Loucy (cell line): ENCODE measurements at regions not wholly inside any gene's neighbourhood (a gene's known extent, or its start where the extent isn't known, plus 50 kb on each side); places are given as distances from the start of the nearest gene placed in this dataset.

Experiments used
- H2AFZ ChIP-seq: fragments of 200-600 bp; sonication (generic); 2 replicates; pipeline ENCODE4 v1.6.0; 2016; ENCODE audit warnings: antibody characterized with exemption, mild to moderate bottlenecking, low read length, moderate library complexity
- H3F3A ChIP-seq: fragments of 200-600 bp; 2 replicates; pipeline ENCODE4 v1.6.0; 2016; ENCODE audit warnings: antibody characterized with exemption, low read depth, mild to moderate bottlenecking
- H3K27me3 ChIP-seq: fragments of 200-600 bp; sonication (generic); 2 replicates; pipeline ENCODE4 v1.6.1; 2014; ENCODE audit warnings: low read length, mild to moderate bottlenecking; ENCODE audit not compliant: insufficient read depth, poor library complexity, severe bottlenecking
- H3K36me3 ChIP-seq: fragments of 200-600 bp; sonication (generic); 2 replicates; pipeline ENCODE4 v1.6.1; 2016; ENCODE audit warnings: low read length; ENCODE audit not compliant: insufficient read depth
- H3K4me1 ChIP-seq: fragments of 200-600 bp; sonication (generic); 2 replicates; pipeline ENCODE4 v1.5.1; 2014; ENCODE audit warnings: low read length, mild to moderate bottlenecking; ENCODE audit not compliant: insufficient read depth, poor library complexity, severe bottlenecking
- H3K4me2 ChIP-seq: fragments of 200-600 bp; sonication (generic); 2 replicates; pipeline ENCODE4 v1.6.0; 2014; ENCODE audit warnings: antibody characterized with exemption, low read length, low read depth, mild to moderate bottlenecking; ENCODE audit not compliant: poor library complexity, severe bottlenecking
- H3K4me3 ChIP-seq: fragments of 200-600 bp; sonication (generic); 2 replicates; pipeline ENCODE4 v1.5.1; 2014; ENCODE audit warnings: low read length, mild to moderate bottlenecking, mixed read lengths; ENCODE audit not compliant: poor library complexity, severe bottlenecking
- H3K79me2 ChIP-seq: fragments of 200-600 bp; sonication (generic); 2 replicates; pipeline ENCODE4 v1.6.1; 2014; ENCODE audit warnings: low read length; ENCODE audit not compliant: insufficient read depth
- H3K9ac ChIP-seq: fragments of 200-600 bp; sonication (generic); 2 replicates; pipeline ENCODE4 v1.6.0; 2014; ENCODE audit warnings: mild to moderate bottlenecking, low read depth, low read length, moderate library complexity; ENCODE audit not compliant: poor library complexity, severe bottlenecking
- H3K9me2 ChIP-seq: fragments of 200-600 bp; sonication (generic); replicated peaks from 2 replicates; pipeline ENCODE4 v1.6.1; 2016; ENCODE audit warnings: low read depth, low read length, mixed read lengths
- H3K9me3 ChIP-seq: fragments of 200-600 bp; sonication (generic); 2 replicates; pipeline ENCODE4 v1.6.1; 2014; ENCODE audit warnings: mild to moderate bottlenecking, antibody characterized with exemption, low read length, low read depth; ENCODE audit not compliant: insufficient read depth
- H4K20me1 ChIP-seq: fragments of 200-600 bp; sonication (generic); 2 replicates; pipeline ENCODE4 v1.6.0; 2014; ENCODE audit warnings: antibody characterized with exemption, low read length, mild to moderate bottlenecking; ENCODE audit not compliant: insufficient read depth, poor library complexity, severe bottlenecking
- CTCF ChIP-seq: fragments of 200-600 bp; sonication (generic); conservative IDR thresholded peaks from 2 replicates; pipeline ENCODE4 v1.5.1; 2014; ENCODE audit warnings: mild to moderate bottlenecking, antibody characterized with exemption, low read length
- EZH2phosphoT487 ChIP-seq: fragments of 200-600 bp; IDR thresholded peaks from 2 replicates; pipeline ENCODE4 v1.6.1; 2018; ENCODE audit warnings: antibody characterized with exemption, mild to moderate bottlenecking, moderate library complexity, borderline replicate concordance

- H3K36me3 ChIP-seq, result no peaks in the 10 kb centered on the region
- no peak overlapping the region for H2AFZ ChIP-seq
- no peak overlapping the region for H3K9ac ChIP-seq
Observed at GRCh38 chr16:65622871-65623270, 501.0 kb upstream of the CDH11 start.

GRCh38 chr16:65622151-65622550 lies 500.3 kb upstream of the CDH11 start:
- TF ChIP-seq EZH2phosphoT487 (no peak), CTCF (no peak)
- H3K27me3 ChIP-seq, result no peaks in the 10 kb centered on the region
- H3K4me2 ChIP-seq, result no peak overlapping the region
- no peak overlapping the region for H3K9ac ChIP-seq
- no peaks in the 10 kb centered on the region for H3K36me3 ChIP-seq
- H3K4me1 ChIP-seq, result no peaks in the 10 kb centered on the region
- H3K4me3 ChIP-seq, result no peak overlapping the region
- H4K20me1 ChIP-seq, result no peaks in the 10 kb centered on the region
- 0 out of 2 replicates have a peak, but pooled peaks cover 3% of the 10 kb centered on the region for H3K9me3 ChIP-seq
- no peaks in the 10 kb centered on the region for H3F3A ChIP-seq
- no peaks in the 10 kb centered on the region for H3K79me2 ChIP-seq
- H2AFZ ChIP-seq, result no peak overlapping the region
- H3K9me2 ChIP-seq, result no peaks in the 10 kb centered on the region

More at GRCh38 chr16:65622871-65623270, 501.0 kb upstream of the CDH11 start:
- Histone ChIP-seq H3K4me3 (no peak overlapping the region), H3K9me3 (0 out of 2 replicates have a peak, but pooled peaks cover 3% of the 10 kb centered on the region), H3K4me2 (no peak overlapping the region), H3K9me2 (no peaks in the 10 kb centered on the region), H4K20me1 (no peaks in the 10 kb centered on the region), H3K4me1 (no peaks in the 10 kb centered on the region), H3K27me3 (no peaks in the 10 kb centered on the region), H3F3A (no peaks in the 10 kb centered on the region), H3K79me2 (no peaks in the 10 kb centered on the region)
- TF ChIP-seq EZH2phosphoT487, result no peak
- TF ChIP-seq CTCF, result no peak

GRCh38 chr16:65621640-65622039 lies 499.8 kb upstream of the CDH11 start:
- Histone ChIP-seq H3K9me2 (no peaks in the 10 kb centered on the region), H3K79me2 (no peaks in the 10 kb centered on the region), H2AFZ (no peak overlapping the region), H3K27me3 (no peaks in the 10 kb centered on the region), H4K20me1 (no peaks in the 10 kb centered on the region), H3K9me3 (0 out of 2 replicates have a peak, but pooled peaks cover 3% of the 10 kb centered on the region), H3K9ac (no peak overlapping the region), H3F3A (no peaks in the 10 kb centered on the region), H3K4me1 (no peaks in the 10 kb centered on the region), H3K36me3 (no peaks in the 10 kb centered on the region), H3K4me3 (no peak overlapping the region), H3K4me2 (no peak overlapping the region)
- TF ChIP-seq CTCF, result no peak
- TF ChIP-seq EZH2phosphoT487, result no peak
